Skin of body (tissue), 1 donor: ENCODE measurements at regions not wholly inside any gene's neighbourhood (a gene's known extent, or its start where the extent isn't known, plus 50 kb on each side); places are given as distances from the start of the nearest gene placed in this dataset.
"Not testable (repeated sequence)": the region's sequence is repeated elsewhere in the genome, so short reads cannot be mapped to it uniquely, and the experiment has no call there.

Experiments
- DNase-seq: peaks from one replicate; lab custom pipeline; 2025; lab: John Stamatoyannopoulos, UW

DNA sequence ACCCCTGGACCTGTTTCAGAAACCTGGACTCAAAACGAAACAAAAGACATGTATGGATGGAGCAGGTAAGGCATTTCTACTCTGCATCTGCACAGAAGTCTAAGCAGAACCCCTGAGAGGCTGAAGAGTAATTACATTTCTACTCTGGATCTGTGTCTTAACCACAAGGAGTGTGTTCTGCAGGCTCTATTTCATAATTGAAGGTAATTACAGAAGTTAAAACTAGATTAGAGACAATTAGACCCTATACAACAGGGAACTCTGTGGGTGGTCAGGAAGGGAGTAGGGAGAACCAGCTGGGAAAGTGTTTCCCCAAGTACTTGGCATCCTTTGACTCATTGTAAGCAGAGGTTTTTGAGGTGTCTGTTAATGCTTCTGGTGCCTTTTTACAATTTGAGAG lies 69.8 kb downstream of the IGSF1 start:
- DNase-seq = no peak

GRCh38 chrX:131217989-131218388 lies 71.1 kb downstream of the IGSF1 start:
- no peak for DNase-seq

GRCh38 chrX:131216828-131217227 lies 72.3 kb downstream of the IGSF1 start:
- DNase-seq = no peak

DNA sequence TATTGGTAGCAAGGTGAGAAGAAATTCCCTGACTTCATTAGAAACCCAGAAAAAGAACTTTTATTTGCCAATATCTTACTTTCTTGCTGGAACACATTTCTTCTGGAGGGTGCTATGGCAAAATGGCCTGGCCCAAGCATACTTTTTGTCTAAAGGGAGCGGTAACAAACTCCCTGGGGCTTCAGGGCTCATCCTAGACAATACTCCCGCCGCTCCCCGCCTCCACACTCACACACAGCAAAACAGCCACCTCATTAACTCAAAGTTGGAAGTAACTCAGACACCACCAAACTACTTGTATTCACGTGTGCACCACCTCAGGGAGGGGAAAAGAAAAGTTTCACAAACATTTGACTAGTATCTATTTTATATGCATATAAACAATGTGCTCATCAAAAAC lies 75.7 kb downstream of the IGSF1 start:
- no peak for DNase-seq

DNA sequence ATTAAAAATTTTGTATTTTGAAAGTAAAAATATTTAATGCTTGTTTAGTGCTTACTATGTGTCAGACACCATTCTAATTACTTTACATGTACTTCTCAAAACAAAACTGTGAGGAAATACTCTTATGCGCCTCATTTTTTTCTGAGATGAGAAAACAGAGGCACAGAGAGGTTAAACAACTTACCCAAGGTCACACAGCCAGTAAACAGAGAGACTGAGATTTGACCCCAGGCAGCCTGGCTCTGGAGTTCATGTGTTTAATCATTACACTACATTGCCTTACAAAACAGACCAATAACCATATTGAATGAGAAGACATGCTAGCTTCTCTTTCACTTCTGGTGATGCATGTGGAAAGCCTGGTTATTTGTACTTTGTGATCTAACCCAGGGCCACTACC lies 86.3 kb downstream of the IGSF1 start:
- DNase-seq = no peak

GRCh38 chrX:131201986-131202385 lies 87.1 kb downstream of the IGSF1 start:
- no peak for DNase-seq

GRCh38 chrX:131199091-131199490 lies 90.0 kb downstream of the IGSF1 start:
- DNase-seq = no peak

- DNase-seq = peak; percentile 1
Observed at GRCh38 chrX:131187206-131187605, 101.9 kb downstream of the IGSF1 start.

- DNase-seq = no peak
Observed at GRCh38 chrX:131170148-131170547, 112.0 kb downstream of the ARHGAP36 start.

DNA sequence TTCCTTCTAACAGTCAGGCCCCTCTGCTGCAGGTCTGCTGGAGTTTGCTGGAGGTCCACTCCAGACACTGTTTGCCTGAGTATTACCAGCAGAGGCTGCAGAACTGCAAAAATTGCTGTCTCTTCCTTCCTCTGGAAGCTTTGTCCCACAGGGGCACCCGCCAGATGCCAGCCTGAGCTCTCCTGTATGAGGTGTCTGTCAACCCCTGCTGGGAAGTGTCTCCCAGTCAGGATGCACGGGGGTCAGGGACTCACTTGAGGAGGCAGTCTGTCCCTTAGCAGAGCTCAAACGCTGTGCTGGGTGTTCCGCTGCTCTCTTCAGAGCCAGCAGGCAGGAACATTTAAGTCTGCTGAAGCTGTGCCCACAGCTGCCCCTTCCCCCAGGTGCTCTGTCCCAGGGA lies 105.5 kb downstream of the ARHGAP36 start:
- DNase-seq = not testable (repeated sequence)

DNA sequence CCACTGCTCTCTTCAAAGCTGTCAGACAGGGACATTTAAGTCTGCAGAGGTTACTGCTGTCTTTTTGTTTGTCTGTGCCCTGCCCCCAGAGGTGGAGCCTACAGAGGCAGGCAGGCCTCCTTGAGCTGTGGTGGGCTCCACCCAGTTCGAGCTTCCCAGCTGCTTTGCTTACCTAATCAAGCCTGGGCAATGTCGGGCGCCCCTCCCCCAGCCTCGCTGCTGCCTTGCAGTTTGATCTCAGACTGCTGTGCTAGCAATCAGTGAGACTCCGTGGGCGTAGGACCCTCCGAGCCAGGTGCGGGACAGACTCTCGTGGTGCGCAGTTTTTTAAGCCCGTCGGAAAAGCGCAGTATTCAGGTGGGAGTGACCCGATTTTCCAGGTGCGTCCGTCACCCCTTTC lies 99.5 kb downstream of the ARHGAP36 start:
- not testable (repeated sequence) for DNase-seq

DNA sequence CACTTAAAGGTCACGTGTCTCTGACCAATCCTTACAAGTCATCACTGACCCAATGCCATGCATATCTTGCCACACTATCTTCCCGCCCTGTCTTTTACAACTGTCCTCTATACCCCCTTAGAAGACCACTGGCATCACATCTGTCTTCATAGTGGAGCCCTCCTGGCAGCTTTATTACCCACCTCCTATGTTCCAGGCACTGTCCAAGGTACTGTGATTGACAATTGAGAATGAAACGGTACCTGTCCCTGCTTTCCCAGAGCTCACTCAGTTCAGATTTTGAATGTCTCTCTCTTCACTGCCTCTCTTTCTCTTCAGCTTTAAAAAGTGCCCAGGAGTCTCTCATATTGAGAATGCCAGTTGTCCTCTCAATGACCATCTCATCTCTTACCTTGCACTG lies 88.6 kb downstream of the ARHGAP36 start:
- DNase-seq = no peak
